IMR-90 (cell line): ENCODE measurements at regions not wholly inside any gene's neighbourhood (a gene's known extent, or its start where the extent isn't known, plus 50 kb on each side); places are given as distances from the start of the nearest gene placed in this dataset.
A peak's percentile ranks its signal among the peaks of the same experiment; 100 is the strongest.

Source experiments
- ATAC-seq: fragments of 200-7000 bp; cut with Tn5 transposase; 2 replicates; pipeline ENCODE4 v1.9.1; 2020; ENCODE audit warnings: low read depth, mild to moderate bottlenecking, moderate library complexity
- BruUV-seq: library from RNA; stranded (reverse); fragments of 400-500 nt; replicated peaks from 2 replicates; lab custom pipeline; 2021; lab: Mats Ljungman, UMichigan
- CTCF ChIA-PET: fragments of 300-600 bp; formaldehyde crosslinking; extraction: SDS; loops from one replicate; lab custom pipeline; 2021; ENCODE audit warnings: antibody characterized with exemption; lab: Yijun Ruan, JAX
- POLR2A ChIA-PET: fragments of 300-600 bp; sonication (Branson Sonifier 250); formaldehyde crosslinking; loops from one replicate; lab custom pipeline; 2022; ENCODE audit warnings: antibody characterized with exemption; ENCODE audit not compliant: unreplicated experiment; lab: Charles Lee
- DNase-seq: peaks from one replicate; pipeline ENCODE4 v3.0.0; 2013
- H2AFZ ChIP-seq: replicated peaks from 2 replicates; pipeline ENCODE3; 2013; ENCODE audit warnings: low read length, mild to moderate bottlenecking; ENCODE audit not compliant: poor library complexity
- H2AK5ac ChIP-seq: 2 replicates; pipeline ENCODE4 v1.6.1; 2013; ENCODE audit warnings: low read depth, low read length, inconsistent platforms
- H2AK9ac ChIP-seq: replicated peaks from 2 replicates; pipeline ENCODE3; 2013; ENCODE audit warnings: mild to moderate bottlenecking, low read depth, low read length, moderate library complexity; ENCODE audit not compliant: poor library complexity
- H2BK120ac ChIP-seq: 2 replicates; pipeline ENCODE4 v1.6.1; 2013; ENCODE audit warnings: low read depth, low read length, inconsistent platforms
- H2BK15ac ChIP-seq: 3 replicates; pipeline ENCODE4 v1.6.1; 2013; ENCODE audit warnings: low read depth, low read length, inconsistent platforms
- H2BK20ac ChIP-seq: 2 replicates; pipeline ENCODE4 v1.6.1; 2013; ENCODE audit warnings: low read depth, mild to moderate bottlenecking, inconsistent platforms, low read length, moderate library complexity
- H2BK5ac ChIP-seq: 2 replicates; pipeline ENCODE4 v1.6.1; 2013; ENCODE audit warnings: mild to moderate bottlenecking, low read depth, low read length, inconsistent platforms; ENCODE audit not compliant: poor library complexity, severe bottlenecking
- H3K14ac ChIP-seq: replicated peaks from 2 replicates; pipeline ENCODE4 v1.6.1; 2013; ENCODE audit warnings: low read depth, low read length, inconsistent platforms
- H3K18ac ChIP-seq: 2 replicates; pipeline ENCODE4 v1.6.1; 2013; ENCODE audit warnings: low read depth, low read length, control low read depth
- H3K23ac ChIP-seq: 2 replicates; pipeline ENCODE4 v1.6.1; 2013; ENCODE audit warnings: low read depth, low read length, inconsistent platforms
- H3K27ac ChIP-seq: 2 replicates; pipeline ENCODE4 v1.5.1; 2013; ENCODE audit warnings: mild to moderate bottlenecking, control low read depth, low read length; ENCODE audit not compliant: insufficient read depth
- H3K27me3 ChIP-seq: 2 replicates; pipeline ENCODE4 v1.6.1; 2013; ENCODE audit warnings: low read length; ENCODE audit not compliant: control insufficient read depth, insufficient read depth
- H3K36me3 ChIP-seq: 2 replicates; pipeline ENCODE4 v1.6.1; 2013; ENCODE audit warnings: low read length, mixed read lengths; ENCODE audit not compliant: control insufficient read depth, insufficient read depth
- H3K4ac ChIP-seq: 2 replicates; pipeline ENCODE4 v1.6.1; 2013; ENCODE audit warnings: low read depth, low read length, inconsistent platforms
- H3K4me1 ChIP-seq: 2 replicates; pipeline ENCODE4 v1.6.1; 2013; ENCODE audit warnings: low read length, mixed read lengths; ENCODE audit not compliant: control insufficient read depth, insufficient read depth
- H3K4me2 ChIP-seq: 2 replicates; pipeline ENCODE4 v1.6.1; 2013; ENCODE audit warnings: low read depth, mild to moderate bottlenecking, control low read depth, low read length, moderate library complexity
- H3K4me3 ChIP-seq: 2 replicates; pipeline ENCODE4 v1.5.1; 2013; ENCODE audit warnings: low read depth, mild to moderate bottlenecking, control low read depth, low read length, moderate library complexity; ENCODE audit not compliant: insufficient read depth
- H3K56ac ChIP-seq: 2 replicates; pipeline ENCODE4 v1.6.1; 2013; ENCODE audit warnings: low read length, inconsistent platforms; ENCODE audit not compliant: insufficient read depth; ENCODE audit errors: extremely low read depth
- H3K79me1 ChIP-seq, 2 experiments: 2 replicates each; pipeline ENCODE4 v1.6.1; 2013; ENCODE audit warnings: low read length in 2 of 2, inconsistent platforms in 1 of 2, low read depth in 1 of 2
- H3K9ac ChIP-seq: 2 replicates; pipeline ENCODE4 v1.6.1; 2013; ENCODE audit warnings: low read depth, low read length, control low read depth
- H3K9me1 ChIP-seq: 2 replicates; pipeline ENCODE4 v1.6.1; 2013; ENCODE audit warnings: low read length, inconsistent platforms; ENCODE audit not compliant: insufficient read depth
- H3K9me3 ChIP-seq: 2 replicates; pipeline ENCODE4 v1.6.1; 2013; ENCODE audit warnings: low read length; ENCODE audit not compliant: control insufficient read depth, insufficient read depth
- H4K20me1 ChIP-seq: 2 replicates; pipeline ENCODE4 v1.6.1; 2013; ENCODE audit warnings: low read length, inconsistent platforms; ENCODE audit not compliant: insufficient read depth
- H4K5ac ChIP-seq: 2 replicates; pipeline ENCODE4 v1.6.1; 2013; ENCODE audit warnings: mild to moderate bottlenecking, low read depth, low read length, control low read depth
- H4K8ac ChIP-seq, 2 experiments: 2 replicates each; pipeline ENCODE4 v1.6.1; 2013; ENCODE audit warnings: low read depth in 2 of 2, low read length in 2 of 2, control low read depth in 1 of 2, inconsistent platforms in 1 of 2
- H4K91ac ChIP-seq: 2 replicates; pipeline ENCODE4 v1.6.1; 2013; ENCODE audit warnings: low read depth, low read length, inconsistent platforms; ENCODE audit not compliant: insufficient read depth
- BHLHE40 ChIP-seq: fragments of 150-350 bp; IDR thresholded peaks from 2 replicates; pipeline ENCODE4 v1.6.1; 2016; ENCODE audit warnings: mild to moderate bottlenecking, low read depth, low read length
- CEBPB ChIP-seq: IDR thresholded peaks from 2 replicates; pipeline ENCODE4 v1.6.1; 2012; ENCODE audit warnings: low read depth, low read length, improper control_type of control experiment
- CHD1 ChIP-seq: IDR thresholded peaks from 2 replicates; pipeline ENCODE4 v1.6.1; 2012; ENCODE audit warnings: low read depth, low read length, improper control_type of control experiment
- CTCF ChIP-seq: conservative IDR thresholded peaks from 2 replicates; pipeline ENCODE4 v1.5.1; 2012; ENCODE audit warnings: mild to moderate bottlenecking, low read depth, low read length, improper control_type of control experiment
- ELK1 ChIP-seq: fragments of 150-350 bp; IDR thresholded peaks from 2 replicates; pipeline ENCODE4 v1.6.1; 2016; ENCODE audit warnings: low read depth, mild to moderate bottlenecking, low read length, moderate library complexity, borderline replicate concordance
- FOS ChIP-seq: fragments of 150-350 bp; IDR thresholded peaks from 2 replicates; pipeline ENCODE4 v1.6.1; 2016; ENCODE audit warnings: low read depth, low read length
- MAFK ChIP-seq: IDR thresholded peaks from 2 replicates; pipeline ENCODE4 v1.6.1; 2012; ENCODE audit warnings: low read depth, low read length, improper control_type of control experiment
- MAZ ChIP-seq: IDR thresholded peaks from 2 replicates; pipeline ENCODE4 v1.6.1; 2012; ENCODE audit warnings: low read depth, mild to moderate bottlenecking, low read length, improper control_type of control experiment, moderate library complexity, borderline replicate concordance
- MXI1 ChIP-seq: IDR thresholded peaks from 2 replicates; pipeline ENCODE4 v1.6.1; 2012; ENCODE audit warnings: low read depth, mild to moderate bottlenecking, low read length, moderate library complexity, borderline replicate concordance
- NFE2L2 ChIP-seq: fragments of 150-350 bp; IDR thresholded peaks from 2 replicates; pipeline ENCODE4 v1.6.1; 2016; ENCODE audit warnings: low read depth, mild to moderate bottlenecking, low read length
- POLR2A ChIP-seq: IDR thresholded peaks from 2 replicates; pipeline ENCODE4 v1.6.1; 2012; ENCODE audit warnings: mild to moderate bottlenecking, low read depth, low read length
- RAD21 ChIP-seq: IDR thresholded peaks from 2 replicates; pipeline ENCODE4 v1.6.1; 2012; ENCODE audit warnings: low read length, improper control_type of control experiment
- RCOR1 ChIP-seq: IDR thresholded peaks from 2 replicates; pipeline ENCODE4 v1.6.1; 2012; ENCODE audit warnings: mild to moderate bottlenecking, low read length, improper control_type of control experiment; ENCODE audit not compliant: insufficient replicate concordance
- RFX5 ChIP-seq: IDR thresholded peaks from 2 replicates; pipeline ENCODE4 v1.8.0; 2012; ENCODE audit warnings: low read depth, mild to moderate bottlenecking, low read length, moderate library complexity
- SMC3 ChIP-seq: fragments of 150-350 bp; IDR thresholded peaks from 2 replicates; pipeline ENCODE4 v1.6.1; 2016; ENCODE audit warnings: low read depth, mild to moderate bottlenecking, antibody characterized with exemption, low read length, moderate library complexity
- USF2 ChIP-seq: fragments of 150-350 bp; IDR thresholded peaks from 2 replicates; pipeline ENCODE4 v1.6.1; 2017; ENCODE audit warnings: mild to moderate bottlenecking, antibody characterized with exemption, low read length, low read depth
- WGBS, 2 experiments: methylation state at CpG; one replicate each; pipeline versions ENCODE4 v1.1.5 to v1.1.7; 2013; ENCODE audit warnings: missing lambda C conversion rate in 2 of 2; ENCODE audit not compliant: insufficient read length in 1 of 2; ENCODE audit errors: extremely low coverage in 2 of 2; 5-methylcytosine and 5-hydroxymethylcytosine counted together
- dilution Hi-C: fragments of 300-500 bp; cut with HindIII; formaldehyde crosslinking; loops from one replicate; pipeline ENCODE4 v1.14.3; 2018; ENCODE audit warnings: low sequenced_read_pairs; ENCODE audit not compliant: unreplicated experiment
- in situ Hi-C: fragments of 300-500 bp; cut with MboI; formaldehyde crosslinking; loops from 3 replicates; pipeline ENCODE4 v1.14.3; 2019; ENCODE audit warnings: low sequenced_read_pairs, inconsistent platforms, mixed read lengths
- intact Hi-C: fragments of 100-400 bp; cut with micrococcal nuclease; formaldehyde crosslinking; loops from 2 replicates; pipeline ENCODE4 v1.10.0; 2022

- Histone ChIP-seq H2AK9ac (no peak overlapping the region), H2AFZ (no peak overlapping the region), H3K27me3 (no peaks in the 10 kb centered on the region), H2BK15ac (no peak overlapping the region), H2BK20ac (no peak overlapping the region), H3K56ac (no peak overlapping the region), H3K27ac (no peak overlapping the region), H4K5ac (no peak overlapping the region), H2BK5ac (no peak overlapping the region), H3K9me3 (no peaks in the 10 kb centered on the region), H3K9me1 (no peaks in the 10 kb centered on the region), H4K8ac (no peak overlapping the region), H2BK120ac (no peak overlapping the region), H3K18ac (no peak overlapping the region), H3K4me2 (no peak overlapping the region), H3K79me1 (no peaks in the 10 kb centered on the region), H3K23ac (no peak overlapping the region), H3K14ac (no peak overlapping the region), H3K4me3 (no peak overlapping the region), H3K4ac (no peak overlapping the region), H4K20me1 (no peaks in the 10 kb centered on the region), H3K4me1 (no peaks in the 10 kb centered on the region), H2AK5ac (no peak overlapping the region), H4K91ac (no peak overlapping the region), H3K36me3 (no peaks in the 10 kb centered on the region), H3K9ac (no peak overlapping the region)
- BruUV-seq: no TSS peak
- DNase-seq (peak; percentile 9), ATAC-seq (no peak)
- in situ Hi-C loops: no loop called here
- WGBS, 2 experiments: no CpG with 5 or more reads among the region's 3 CpGs
- POLR2A ChIA-PET: no interaction called here
- CTCF ChIA-PET: no interaction called here
- TF ChIP-seq CHD1: no peak
- TF ChIP-seq RAD21: no peak
- no peak for TF ChIP-seq MAFK
- TF ChIP-seq ELK1: no peak
- no peak for TF ChIP-seq BHLHE40
- no peak for TF ChIP-seq MXI1
- no peak for TF ChIP-seq RCOR1
- TF ChIP-seq USF2: no peak
- no peak for TF ChIP-seq FOS
- TF ChIP-seq NFE2L2: no peak
- TF ChIP-seq POLR2A: no peak
- no peak for TF ChIP-seq SMC3
- no peak for TF ChIP-seq CEBPB
- TF ChIP-seq CTCF: no peak
- TF ChIP-seq MAZ: no peak
- no peak for TF ChIP-seq RFX5
- intact Hi-C loops: no loop called here
- dilution Hi-C loops: no loop called here
Observed at GRCh38 chr3:68089572-68090011, 435.2 kb upstream of the SUCLG2 start.
